Right lobe of liver (tissue), 4 donors: ENCODE measurements at regions not wholly inside any gene's neighbourhood (a gene's known extent, or its start where the extent isn't known, plus 50 kb on each side); places are given as distances from the start of the nearest gene placed in this dataset.
"Not testable (repeated sequence)": the region's sequence is repeated elsewhere in the genome, so short reads cannot be mapped to it uniquely, and the experiment has no call there.

Experiments
- CTCF ChIP-seq, 4 donors: fragments of 200-600 bp in 3 of 4; fragments of 450-650 bp in 1 of 4; IDR thresholded peaks; one replicate each; pipeline versions ENCODE4 v1.5.1 to v1.8.0; 2016 to 2022; ENCODE audit warnings: antibody characterized with exemption in 4 of 4, mild to moderate bottlenecking in 2 of 4
- POLR2A ChIP-seq: fragments of 450-650 bp; IDR thresholded peaks from one replicate; pipeline ENCODE4 v1.6.1; 2017; ENCODE audit warnings: antibody characterized with exemption, mild to moderate bottlenecking
- donor health status: DM: no; HTN: no; CAD: no.
- donor health status: DM: no; HTN: no; CAD: no.
- donor health status: DM: no; HTN: yes; CAD: no.

- peak in 1 of 4 donors; percentile 25 for TF ChIP-seq CTCF (IDR thresholded peaks at IDR 0.05)
- not testable (repeated sequence) for TF ChIP-seq POLR2A
These were observed 1450.7 kb upstream of the TPTE start for GRCh38 chr21:9070703-9071102.
